Stomach (tissue), 8 donors: ENCODE measurements at regions not wholly inside any gene's neighbourhood (a gene's known extent, or its start where the extent isn't known, plus 50 kb on each side); places are given as distances from the start of the nearest gene placed in this dataset.

ENCODE experiments used
- DNase-seq, 2 donors: peaks; one replicate each; pipeline versions ENCODE4 v3.0.0 to v3.0.0-alpha.2; 2013 to 2019
- H3K27ac ChIP-seq, 5 donors: fragments of 200-600 bp in 4 of 5; sonication (generic) in 4 of 5; one replicate each; pipeline ENCODE4 v1.5.1; 2013 to 2019; ENCODE audit warnings: mild to moderate bottlenecking in 1 of 5, moderate library complexity in 1 of 5
- H3K27me3 ChIP-seq, 3 donors: fragments of 200-600 bp; sonication (generic); one replicate each; pipeline ENCODE4 v1.5.1; 2017 to 2019; ENCODE audit warnings: mixed run types in 1 of 3
- H3K36me3 ChIP-seq, 4 donors: fragments of 200-600 bp; sonication (generic); 1 replicate in 3 of 4; 2 replicates in 1 of 4; pipeline ENCODE4 v1.5.1; 2016 to 2019
- H3K4me1 ChIP-seq, 4 donors: fragments of 200-600 bp; sonication (generic); one replicate each; pipeline ENCODE4 v1.5.1; 2016 to 2019
- H3K4me3 ChIP-seq, 4 donors: fragments of 200-600 bp; sonication (generic) in 3 of 4; one replicate each; pipeline ENCODE4 v1.5.1; 2016 to 2019; ENCODE audit warnings: mild to moderate bottlenecking in 1 of 4
- H3K9me3 ChIP-seq, 4 donors: fragments of 200-600 bp; sonication (generic); one replicate each; pipeline ENCODE4 v1.5.1; 2016 to 2019
- CTCF ChIP-seq, 7 experiments: fragments of 450-650 bp in 4 of 7; fragments of 200-600 bp in 3 of 7; sonication (generic) in 3 of 7; IDR thresholded peaks; one replicate each; pipeline ENCODE4 v1.5.1; 2016 to 2019; ENCODE audit warnings: antibody characterized with exemption in 7 of 7, control low read depth in 2 of 7, mild to moderate bottlenecking in 1 of 7
- EP300 ChIP-seq: sonication (generic); formaldehyde crosslinking; IDR thresholded peaks from one replicate; pipeline ENCODE4 v1.6.1; 2017; ENCODE audit warnings: antibody characterized with exemption
- POLR2A ChIP-seq, 4 donors: fragments of 450-650 bp; IDR thresholded peaks; one replicate each; pipeline ENCODE4 v1.6.1; 2016; ENCODE audit warnings: antibody characterized with exemption in 4 of 4, control low read depth in 2 of 4, mild to moderate bottlenecking in 1 of 4, moderate library complexity in 1 of 4
- POLR2AphosphoS5 ChIP-seq, 3 donors: sonication (generic); formaldehyde crosslinking; IDR thresholded peaks; one replicate each; pipeline ENCODE4 v1.6.1; 2016; ENCODE audit warnings: antibody characterized with exemption in 3 of 3
- WGBS, 5 donors: extraction: QIAGEN DNeasy Blood & Tissue Kit in 3 of 5; methylation state at CpG; one replicate each; pipeline versions ENCODE4 v1.1.5 to v1.1.7; 2013 to 2018; 5-methylcytosine and 5-hydroxymethylcytosine counted together
- intact Hi-C: fragments of 100-400 bp; cut with DNase I; formaldehyde crosslinking; loops from one replicate; pipeline ENCODE4 v1.15.1; 2023; ENCODE audit warnings: low total_unique reads
- donor health status: healthy with polysubstance abuse.
- donor health status: Bipolar disorder and iron deficiency.
- donor health status: healthy.

GRCh38 chrX:38929966-38930421 is 128.7 kb downstream of the MID1IP1 start:
- Histone ChIP-seq H3K27ac (peak overlapping the region in 2 of 5 donors; percentile 51 to 67), H3K4me1 (peaks cover 0 to 7% (median 0%) of the 10 kb centered on the region in 4 donors), H3K36me3 (no peaks in the 10 kb centered on the region), H3K9me3 (peaks cover 0 to 10% (median 2%) of the 10 kb centered on the region in 4 donors), H3K4me3 (no peak overlapping the region), H3K27me3 (no peaks in the 10 kb centered on the region)
- intact Hi-C loops = no loop called here
- peak in 1 of 2 donors; percentile 32 for DNase-seq
- TF ChIP-seq POLR2AphosphoS5 (IDR thresholded peaks at IDR 0.05) = peak in 2 of 3 donors; percentile 65 to 74
- no peak for TF ChIP-seq POLR2A (IDR thresholded peaks at IDR 0.05)
- TF ChIP-seq CTCF (IDR thresholded peaks at IDR 0.05) = no peak
- peak; percentile 58 for TF ChIP-seq EP300
- WGBS, 5 donors = 32 to 53% (median 50%) methylated on average over 2 of the region's 2 CpGs

- no peaks in the 10 kb centered on the region for H3K36me3 ChIP-seq
- peaks cover 0 to 10% (median 2%) of the 10 kb centered on the region in 4 donors for H3K9me3 ChIP-seq
- H3K27ac ChIP-seq = peak overlapping the region in 2 of 5 donors; percentile 51 to 67
- 17 to 59% (median 47%) methylated on average over 2 of the region's 2 CpGs for WGBS, 5 donors
- H3K4me1 ChIP-seq = peaks cover 0 to 7% (median 0%) of the 10 kb centered on the region in 4 donors
- no peaks in the 10 kb centered on the region for H3K27me3 ChIP-seq
- TF ChIP-seq EP300 (no peak), POLR2AphosphoS5 (IDR thresholded peaks at IDR 0.05) (no peak), CTCF (IDR thresholded peaks at IDR 0.05) (no peak), POLR2A (IDR thresholded peaks at IDR 0.05) (no peak)
- intact Hi-C loops = no loop called here
- no peak overlapping the region for H3K4me3 ChIP-seq
- DNase-seq = no peak
Observed at GRCh38 chrX:38930474-38930873, 129.2 kb downstream of the MID1IP1 start.

DNA sequence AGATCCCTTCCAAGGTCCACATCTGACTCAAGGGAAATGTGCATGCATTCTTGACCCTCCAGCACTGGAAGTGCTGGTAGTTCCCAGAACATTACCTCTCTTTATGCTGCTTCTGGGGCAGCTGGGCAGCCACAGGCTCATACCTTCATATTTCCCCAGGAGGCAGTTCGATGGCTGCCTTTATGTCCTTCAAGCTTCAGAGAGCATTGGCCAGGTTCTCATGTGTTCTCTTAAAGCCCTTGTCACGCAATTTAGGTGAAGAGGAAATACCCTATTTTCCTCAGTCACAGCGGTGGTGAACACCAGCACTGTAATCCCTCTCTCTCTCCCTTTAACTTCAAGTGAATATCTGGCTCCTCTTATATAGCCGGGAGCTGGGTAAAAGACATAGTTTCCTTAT is 134.3 kb downstream of the MID1IP1 start:
- WGBS, 5 donors = 72 to 96% (median 83%) methylated on average over 4 of the region's 4 CpGs
- TF ChIP-seq EP300 (no peak), POLR2A (IDR thresholded peaks at IDR 0.05) (no peak), CTCF (IDR thresholded peaks at IDR 0.05) (no peak), POLR2AphosphoS5 (IDR thresholded peaks at IDR 0.05) (no peak)
- Histone ChIP-seq H3K36me3 (no peaks in the 10 kb centered on the region), H3K27ac (no peak overlapping the region), H3K4me3 (no peak overlapping the region), H3K9me3 (no peaks in the 10 kb centered on the region), H3K4me1 (no peaks in the 10 kb centered on the region), H3K27me3 (no peaks in the 10 kb centered on the region)
- DNase-seq = no peak
- intact Hi-C loops = no loop called here

DNA sequence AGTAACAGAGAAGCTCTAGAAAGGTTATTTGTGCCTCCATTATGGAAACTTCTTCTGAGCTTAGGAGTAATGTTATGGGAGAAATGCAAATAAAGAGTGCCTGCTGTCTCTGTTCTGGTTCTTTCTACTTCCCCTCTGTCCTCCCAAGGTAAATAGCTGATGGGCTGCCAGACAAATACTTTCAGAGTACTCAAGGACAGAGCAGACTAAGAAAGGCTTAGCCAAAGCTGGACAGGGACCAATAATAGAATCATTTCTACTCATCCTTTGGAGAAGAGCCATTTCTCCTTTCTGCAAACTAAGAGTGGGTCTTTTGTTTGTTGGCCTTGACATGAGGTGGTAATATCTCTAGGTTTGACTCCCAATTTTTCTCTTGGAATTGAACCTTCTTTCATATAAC is 136.1 kb downstream of the MID1IP1 start:
- Histone ChIP-seq H3K4me3 (no peak overlapping the region), H3K36me3 (no peaks in the 10 kb centered on the region), H3K27me3 (no peaks in the 10 kb centered on the region), H3K9me3 (peaks cover 0 to under 1% (median 0%) of the 10 kb centered on the region in 4 donors), H3K27ac (no peak overlapping the region), H3K4me1 (no peaks in the 10 kb centered on the region)
- no peak for TF ChIP-seq EP300
- no peak for TF ChIP-seq POLR2AphosphoS5 (IDR thresholded peaks at IDR 0.05)
- no peak for TF ChIP-seq POLR2A (IDR thresholded peaks at IDR 0.05)
- TF ChIP-seq CTCF (IDR thresholded peaks at IDR 0.05) = no peak
- intact Hi-C loops = no loop called here
- no peak for DNase-seq
